Fibroblast of villous mesenchyme (primary cell): ENCODE measurements at regions not wholly inside any gene's neighbourhood (a gene's known extent, or its start where the extent isn't known, plus 50 kb on each side); places are given as distances from the start of the nearest gene placed in this dataset.

ENCODE experiments used
- DNase-seq: peaks from one replicate; pipeline ENCODE4 v3.0.0-alpha.2; 2010; ENCODE audit warnings: low read depth
- H3K4me3 ChIP-seq: 2 replicates; pipeline ENCODE4 v1.5.1; 2011; ENCODE audit warnings: low read depth, mild to moderate bottlenecking, low read length
- CTCF ChIP-seq: IDR thresholded peaks from 2 replicates; pipeline ENCODE4 v1.5.1; 2012; ENCODE audit warnings: low read depth, mild to moderate bottlenecking, low read length; ENCODE audit not compliant: insufficient read depth

GRCh38 chr6:165110860-165111259, 198.5 kb downstream of the C6orf118 start:
- H3K4me3 ChIP-seq, result no peak overlapping the region
- TF ChIP-seq CTCF, result no peak
- DNase-seq, result peak; percentile 23

- DNase-seq, result no peak
Measured at GRCh38 chr6:165109011-165109410, 200.4 kb downstream of the C6orf118 start.

GRCh38 chr6:165106261-165106660, 203.1 kb downstream of the C6orf118 start:
- H3K4me3 ChIP-seq, result no peak overlapping the region
- DNase-seq, result no peak
- TF ChIP-seq CTCF, result no peak

More at GRCh38 chr6:165109011-165109410, 200.4 kb downstream of the C6orf118 start:
- no peak overlapping the region for H3K4me3 ChIP-seq
- no peak for TF ChIP-seq CTCF

GRCh38 chr6:165098165-165098564, 211.2 kb downstream of the C6orf118 start:
- no peak for TF ChIP-seq CTCF
- DNase-seq, result no peak
- no peak overlapping the region for H3K4me3 ChIP-seq

- no peak for TF ChIP-seq CTCF
- H3K4me3 ChIP-seq, result no peak overlapping the region
- no peak for DNase-seq
Measured at GRCh38 chr6:165096868-165097267, 212.5 kb downstream of the C6orf118 start.

- no peak overlapping the region for H3K4me3 ChIP-seq
- no peak for TF ChIP-seq CTCF
- DNase-seq, result no peak
Measured at GRCh38 chr6:165096209-165096608, 213.2 kb downstream of the C6orf118 start.

GRCh38 chr6:165092881-165093595, 216.4 kb downstream of the C6orf118 start:
- TF ChIP-seq CTCF, result no peak
- H3K4me3 ChIP-seq, result no peak overlapping the region
- DNase-seq, result peak; percentile 12
